ENCODE measurements at regions not wholly inside any gene's neighbourhood (a gene's known extent, or its start where the extent isn't known, plus 50 kb on each side); places are given as distances from the start of the nearest gene placed in this dataset.
A peak's percentile ranks its signal among the peaks of the same experiment; 100 is the strongest.
"Not testable (repeated sequence)": the region's sequence is repeated elsewhere in the genome, so short reads cannot be mapped to it uniquely, and the experiment has no call there.

GRCh38 chr17:30712859-30713258, 111.6 kb downstream of the CRLF3 start:
- not testable (repeated sequence) for DNase-seq (ENCODE audit: low read depth, low spot score)

DNA sequence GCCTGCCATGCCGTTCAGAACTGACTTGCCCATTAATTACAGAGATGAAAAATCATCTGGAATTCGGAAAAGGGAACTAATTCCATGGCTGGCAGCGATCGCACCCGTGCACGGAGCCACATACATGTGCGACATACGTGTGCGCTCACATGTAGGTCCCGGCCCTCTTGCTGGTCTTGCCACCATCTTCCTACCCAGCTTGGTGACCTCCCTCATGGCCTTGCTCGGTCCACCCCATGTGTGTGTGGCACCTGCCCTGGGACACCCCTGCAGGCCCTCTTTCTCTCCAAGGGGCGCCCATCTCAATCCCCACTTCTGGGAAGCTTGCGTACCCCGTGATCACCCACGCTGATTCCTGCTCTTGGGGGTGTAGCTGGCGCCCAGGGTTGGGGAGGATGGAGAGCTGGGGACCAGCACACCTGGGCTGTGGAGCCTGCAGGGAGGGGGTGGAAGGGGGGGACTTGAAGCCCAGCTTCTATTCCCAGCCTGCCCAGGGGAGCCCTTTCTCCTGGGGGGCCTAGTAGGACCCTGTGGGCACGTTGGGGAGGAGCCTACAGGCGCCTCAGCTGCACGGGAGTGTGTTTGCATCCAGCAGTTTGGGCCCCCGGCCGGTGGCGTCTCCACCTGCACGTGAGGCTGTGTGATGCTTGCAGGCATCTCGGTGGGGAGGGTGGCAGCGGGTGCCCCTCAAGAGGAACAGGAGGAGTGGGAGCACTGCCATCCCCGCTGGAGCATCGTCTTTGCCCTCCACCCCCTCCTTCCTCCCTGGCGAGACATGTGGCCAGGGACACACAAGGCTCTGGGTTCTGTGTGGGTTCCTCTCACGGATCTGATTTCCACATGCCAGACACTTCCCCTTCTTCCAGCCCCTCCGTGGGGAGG, 112.6 kb downstream of the CRLF3 start:
- not testable (repeated sequence) for DNase-seq (ENCODE audit: low read depth, low spot score)

DNA sequence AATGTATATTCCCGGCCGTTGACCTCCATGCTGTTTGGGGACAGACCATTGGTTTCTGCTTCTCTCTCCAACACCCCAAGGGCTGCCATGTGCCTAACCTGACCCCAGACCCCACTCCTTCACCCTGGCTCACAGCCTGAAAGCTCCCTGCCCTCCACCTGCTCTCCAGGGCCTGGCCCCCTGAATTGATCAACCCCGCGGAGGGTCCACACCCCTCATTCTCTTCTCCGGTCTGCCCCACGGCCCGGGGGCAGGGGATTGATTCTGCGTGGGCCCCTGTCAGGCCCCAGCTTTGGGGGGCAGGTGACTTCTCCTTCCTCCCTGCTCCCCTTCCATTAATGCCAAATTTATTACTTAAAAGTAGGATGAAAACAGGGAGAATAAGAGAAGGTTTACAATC, 113.3 kb downstream of the CRLF3 start:
- not testable (repeated sequence) for DNase-seq (ENCODE audit: low read depth, low spot score)

- not testable (repeated sequence) for DNase-seq (ENCODE audit: low read depth, low spot score)
These were observed 114.0 kb downstream of the CRLF3 start for GRCh38 chr17:30710276-30711088.

DNA sequence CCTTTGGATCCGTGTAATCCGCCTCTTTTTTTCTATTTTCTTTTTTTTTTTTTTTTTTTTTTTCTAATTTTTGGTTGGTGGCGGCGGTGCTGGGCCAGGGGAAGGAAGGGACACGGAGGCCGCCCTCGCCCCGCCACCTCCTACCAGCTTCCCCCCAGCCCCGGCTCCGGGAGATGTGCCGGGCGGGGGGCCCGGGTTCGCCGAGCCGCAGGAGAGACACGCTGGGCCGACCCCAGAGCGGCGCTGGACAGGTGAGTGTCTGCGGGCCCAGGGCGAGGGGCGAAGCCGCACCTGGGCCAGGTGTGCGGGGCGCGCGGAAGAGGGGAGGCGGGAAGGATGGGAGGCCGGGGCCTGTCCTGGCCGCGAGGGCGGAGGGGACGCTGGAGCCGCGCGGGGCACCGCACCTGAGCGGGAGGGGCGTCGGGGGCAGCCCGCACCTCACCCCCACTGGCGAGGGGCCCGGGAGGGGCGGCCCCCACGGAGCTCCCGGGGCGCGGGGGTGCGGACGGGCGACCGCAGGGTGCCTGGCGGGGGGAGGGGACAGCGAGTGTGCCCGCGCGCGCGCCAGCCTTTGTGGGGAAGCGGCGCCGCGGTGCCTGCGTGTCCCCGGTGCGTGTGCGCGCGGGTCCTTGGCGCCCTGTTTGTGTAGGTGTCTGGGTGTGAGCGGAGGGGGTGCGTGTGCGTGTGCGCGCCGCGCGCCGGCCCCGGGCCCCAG, 114.8 kb downstream of the CRLF3 start:
- not testable (repeated sequence) for DNase-seq (ENCODE audit: low read depth, low spot score)

- not testable (repeated sequence) for DNase-seq (ENCODE audit: low read depth, low spot score)
These were observed 115.4 kb downstream of the CRLF3 start for GRCh38 chr17:30709096-30709495.

GRCh38 chr17:30708241-30709078, 116.0 kb downstream of the CRLF3 start:
- peak; percentile 86 for DNase-seq (ENCODE audit: low read depth, low spot score)

DNA sequence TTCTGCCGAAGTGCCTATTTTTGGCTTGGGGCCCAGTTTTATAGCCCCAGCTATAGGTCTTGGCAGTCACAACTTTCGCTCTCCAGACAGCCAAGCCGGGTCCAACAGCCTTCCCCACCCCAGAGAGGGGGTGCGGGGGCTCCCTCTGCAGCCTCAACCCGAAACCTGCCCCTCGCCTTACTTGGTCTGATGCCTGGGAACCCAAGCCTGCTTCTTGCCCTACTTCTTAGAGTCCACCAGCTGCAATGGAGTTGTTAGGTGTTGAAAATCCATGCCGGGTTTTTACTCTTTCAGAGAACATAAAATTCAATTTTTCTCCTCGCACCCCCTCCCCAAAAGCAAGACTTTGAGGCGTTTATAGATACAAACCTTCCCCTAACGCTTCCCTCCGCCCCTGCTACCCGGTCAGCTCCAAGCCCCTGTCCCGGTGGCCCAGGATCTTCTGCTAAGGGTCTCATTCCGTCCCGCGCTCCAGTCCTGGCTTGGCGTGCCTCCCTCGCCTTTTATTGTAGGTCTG, 116.7 kb downstream of the CRLF3 start:
- DNase-seq (ENCODE audit: low read depth, low spot score) = not testable (repeated sequence)

DNA sequence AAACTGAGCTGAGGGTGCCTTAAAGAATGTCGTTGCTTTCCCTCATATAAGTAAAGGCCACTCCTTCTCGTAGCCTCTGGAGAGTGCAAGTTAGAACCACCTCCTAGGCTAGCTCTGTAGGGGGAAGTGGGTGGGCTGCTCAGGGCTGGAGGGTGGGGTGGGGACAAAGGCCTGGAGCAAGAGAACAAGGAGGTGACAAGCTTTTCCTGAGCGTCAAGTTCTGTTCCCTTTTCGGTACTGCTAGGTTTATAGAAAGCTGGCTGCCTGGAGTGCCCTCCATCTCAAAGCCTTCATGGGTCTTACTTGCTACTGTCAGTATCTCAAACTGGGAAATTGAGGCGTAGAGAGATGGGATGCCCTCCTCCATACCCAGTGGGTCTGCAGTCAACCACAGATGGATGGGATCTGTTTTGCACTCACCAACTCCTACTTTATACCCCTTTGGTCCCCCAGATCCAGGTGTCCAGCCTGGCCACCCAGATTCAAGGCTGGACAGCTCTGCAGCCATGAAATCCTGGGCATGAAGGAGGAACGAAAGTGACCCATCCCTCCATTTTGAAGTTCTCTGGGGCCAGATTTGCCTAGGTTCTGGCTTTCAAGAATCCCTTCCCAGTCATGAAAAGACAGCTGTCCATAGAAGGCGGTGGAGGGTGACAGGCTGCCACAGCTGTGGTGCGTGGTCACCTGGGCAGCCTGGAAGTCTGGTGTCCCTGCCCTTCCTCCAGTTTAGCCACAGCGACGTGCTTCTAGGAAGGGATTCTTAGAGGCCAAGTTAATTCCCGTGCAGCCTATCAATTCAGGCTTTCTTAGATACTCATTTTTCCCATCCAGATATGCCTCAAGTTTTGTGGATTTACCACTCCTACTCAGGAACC, 117.8 kb downstream of the CRLF3 start:
- not testable (repeated sequence) for DNase-seq (ENCODE audit: low read depth, low spot score)

- not testable (repeated sequence) for DNase-seq (ENCODE audit: low read depth, low spot score)
These were observed 118.5 kb downstream of the CRLF3 start for GRCh38 chr17:30706004-30706403.

- DNase-seq (ENCODE audit: low read depth, low spot score) = no peak
These were observed 122.9 kb downstream of the CRLF3 start for GRCh38 chr17:30701498-30701989.

DNA sequence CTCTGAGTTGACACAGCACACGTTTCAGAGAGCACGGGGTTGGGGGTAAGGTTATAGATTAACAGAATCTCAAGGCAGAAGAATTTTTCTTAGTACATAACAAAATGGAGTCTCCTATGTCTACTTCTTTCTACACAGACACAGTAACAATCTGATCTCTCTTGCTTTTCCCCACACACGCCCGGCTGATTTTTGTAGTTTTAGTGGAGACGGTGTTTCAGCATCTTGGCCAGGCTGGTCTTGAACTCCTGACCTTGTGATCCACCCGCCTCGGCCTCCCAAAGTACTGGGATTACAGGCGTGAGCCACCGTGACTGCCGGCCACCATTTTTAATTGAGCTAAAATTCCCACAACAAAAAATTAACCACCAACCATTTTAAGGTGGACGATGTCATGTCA, 123.7 kb downstream of the CRLF3 start:
- DNase-seq (ENCODE audit: low read depth, low spot score) = not testable (repeated sequence)

DNA sequence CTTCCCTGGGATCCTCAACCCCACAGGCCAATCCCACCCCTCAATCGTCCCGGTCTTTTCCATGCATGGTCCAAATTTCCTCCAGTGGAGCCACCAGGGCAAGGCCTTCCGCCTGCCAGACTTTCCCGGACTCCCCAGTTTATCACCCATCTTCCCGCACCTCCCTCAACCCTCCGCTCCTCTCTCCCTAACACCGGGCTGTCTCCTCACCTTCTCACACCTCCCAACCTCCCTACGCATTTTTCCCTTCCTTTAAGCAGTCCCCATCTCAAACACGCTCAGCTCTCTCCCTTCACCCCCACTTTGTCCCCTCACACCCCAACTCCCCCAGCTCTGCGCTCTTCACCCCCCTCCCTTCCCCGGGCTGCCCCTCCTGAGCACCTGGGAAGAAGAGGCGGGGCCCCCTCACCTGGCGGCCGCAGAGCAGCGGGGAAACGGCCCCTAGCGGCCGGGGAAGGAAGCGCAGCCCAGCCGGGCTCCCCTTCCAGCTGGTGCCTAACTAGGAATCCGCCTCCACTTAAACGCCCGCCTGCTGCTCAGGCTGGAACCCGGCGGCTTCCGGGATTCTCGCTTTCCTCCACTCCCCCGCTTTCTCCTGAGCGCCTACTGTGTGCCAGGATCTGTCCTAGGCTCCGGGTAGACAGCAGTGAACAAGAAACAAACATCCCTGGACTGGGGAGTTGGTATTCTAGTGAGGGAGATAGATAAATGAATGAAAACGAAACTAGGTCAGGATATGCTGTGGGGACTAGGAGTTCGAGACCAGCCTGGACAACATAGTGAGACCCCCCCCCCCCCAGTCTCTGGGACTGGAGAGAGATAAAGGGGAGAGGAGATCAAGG, 126.7 kb downstream of the CRLF3 start:
- DNase-seq (ENCODE audit: low read depth, low spot score) = not testable (repeated sequence)

DNA sequence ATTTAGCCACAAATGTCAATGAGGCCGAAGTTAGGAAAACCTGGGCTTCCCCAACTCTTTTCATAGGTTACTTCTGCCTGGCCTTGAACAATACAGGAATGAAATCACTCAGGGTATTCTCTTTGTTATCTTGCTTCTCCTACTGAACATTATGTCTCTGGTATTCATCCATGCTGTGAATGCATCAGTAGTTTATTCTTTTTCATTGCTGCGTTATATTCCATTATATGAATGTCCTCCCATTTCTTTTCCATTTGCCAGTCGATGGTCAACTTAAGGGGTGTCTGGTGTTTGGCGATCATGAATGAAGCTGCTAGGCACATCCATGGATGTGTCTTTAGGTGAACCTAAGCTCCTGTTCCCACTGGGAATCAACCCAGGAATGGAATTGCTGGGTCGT, 128.3 kb downstream of the CRLF3 start:
- no peak for DNase-seq (ENCODE audit: low read depth, low spot score)

DNA sequence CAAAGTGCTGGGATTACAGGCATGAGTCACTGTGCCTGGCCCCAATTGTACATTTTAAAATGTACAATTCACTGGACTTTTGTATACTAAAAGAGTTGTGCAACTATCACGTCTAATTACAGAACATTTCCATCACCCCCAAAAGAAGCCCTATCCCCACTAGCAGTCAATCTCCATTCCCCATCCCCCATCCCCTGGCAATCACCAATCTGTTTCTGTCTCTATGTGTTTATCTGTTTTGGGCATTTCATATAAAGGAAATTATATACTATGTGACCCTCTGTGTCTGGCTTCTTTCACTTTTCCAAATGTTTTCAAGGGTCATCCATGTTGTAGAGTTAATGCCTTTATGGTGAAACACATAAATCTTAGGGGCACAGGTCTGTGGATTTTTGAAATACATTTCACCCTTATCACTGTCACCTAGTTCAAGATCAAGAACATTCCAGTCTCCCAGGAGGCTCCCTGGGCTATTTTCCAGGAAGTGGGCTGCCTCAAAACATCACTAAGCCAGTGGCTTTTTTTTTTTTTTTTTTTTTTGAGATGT, 129.2 kb downstream of the CRLF3 start:
- not testable (repeated sequence) for DNase-seq (ENCODE audit: low read depth, low spot score)

DNA sequence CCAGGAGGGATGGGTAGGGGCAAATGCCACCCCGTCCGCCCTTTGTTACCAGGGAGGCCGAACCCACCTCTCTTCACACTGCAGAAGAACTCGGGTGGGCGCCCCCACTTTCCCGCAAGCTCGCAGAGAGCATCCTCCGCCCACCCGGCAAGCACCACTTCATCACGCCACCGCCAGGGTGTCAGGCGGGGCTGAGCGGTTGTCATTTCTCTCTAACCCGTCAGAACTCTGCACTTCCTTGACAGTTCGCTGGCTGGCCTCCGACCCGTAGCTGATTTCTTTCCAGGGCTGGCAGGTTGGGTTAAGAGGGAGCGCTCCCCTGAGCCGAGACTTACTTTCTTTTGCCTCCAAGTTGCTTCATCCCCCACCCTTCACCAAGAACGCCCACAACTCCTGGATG, 130.7 kb downstream of the CRLF3 start:
- DNase-seq (ENCODE audit: low read depth, low spot score) = not testable (repeated sequence)

GRCh38 chr17:30689266-30690000, 135.1 kb downstream of the CRLF3 start:
- not testable (repeated sequence) for DNase-seq (ENCODE audit: low read depth, low spot score)
